Skeletal muscle satellite cell (primary cell): ENCODE measurements at regions not wholly inside any gene's neighbourhood (a gene's known extent, or its start where the extent isn't known, plus 50 kb on each side); places are given as distances from the start of the nearest gene placed in this dataset.

ENCODE experiments used
- H3K27me3 ChIP-seq: 2 replicates; pipeline ENCODE4 v1.7.0; 2013; ENCODE audit warnings: low read length; ENCODE audit not compliant: control insufficient read depth, insufficient read depth
- H3K36me3 ChIP-seq: 2 replicates; pipeline ENCODE4 v1.7.0; 2013; ENCODE audit warnings: mild to moderate bottlenecking, control low read depth, low read length; ENCODE audit not compliant: insufficient read depth
- H3K4me1 ChIP-seq: 2 replicates; pipeline ENCODE4 v1.7.0; 2013; ENCODE audit warnings: low read length; ENCODE audit not compliant: control insufficient read depth, insufficient read depth
- H3K4me2 ChIP-seq: 2 replicates; pipeline ENCODE4 v1.7.0; 2013; ENCODE audit warnings: mild to moderate bottlenecking, low read length
- H3K4me3 ChIP-seq: 2 replicates; pipeline ENCODE4 v1.7.0; 2013; ENCODE audit warnings: low read length
- H3K9ac ChIP-seq: 2 replicates; pipeline ENCODE4 v1.7.0; 2013; ENCODE audit warnings: mild to moderate bottlenecking, low read depth, low read length, moderate library complexity
- H3K9me3 ChIP-seq: replicated peaks from 2 replicates; pipeline ENCODE4 v1.7.0; 2013; ENCODE audit warnings: mild to moderate bottlenecking, control low read depth, low read length

- Histone ChIP-seq H3K4me3 (no peak overlapping the region), H3K4me2 (no peak overlapping the region), H3K4me1 (no peaks in the 10 kb centered on the region), H3K9ac (no peak overlapping the region), H3K9me3 (no peaks in the 10 kb centered on the region), H3K27me3 (no peaks in the 10 kb centered on the region), H3K36me3 (no peaks in the 10 kb centered on the region)
Observed at GRCh38 chr1:82218846-82219245, 418.1 kb downstream of the ADGRL2 start.

DNA sequence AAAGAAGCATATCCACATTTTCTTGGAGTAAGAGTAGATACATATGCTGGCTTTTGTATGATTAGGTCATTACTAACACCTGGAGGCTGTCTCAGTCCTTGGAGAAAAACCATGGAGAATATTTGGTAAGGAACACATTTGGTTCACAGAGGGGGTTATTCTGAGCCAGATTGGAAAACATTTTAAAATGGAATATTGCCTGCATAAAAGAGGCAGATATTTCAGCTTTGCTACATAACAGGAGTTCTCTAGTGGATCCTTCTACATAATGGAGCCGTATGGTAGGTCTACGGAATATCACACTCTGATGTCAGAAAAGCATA, 415.1 kb downstream of the ADGRL2 start:
- H3K27me3 ChIP-seq, result no peaks in the 10 kb centered on the region
- no peak overlapping the region for H3K4me2 ChIP-seq
- no peaks in the 10 kb centered on the region for H3K4me1 ChIP-seq
- H3K9ac ChIP-seq, result no peak overlapping the region
- no peak overlapping the region for H3K4me3 ChIP-seq
- no peaks in the 10 kb centered on the region for H3K9me3 ChIP-seq
- no peaks in the 10 kb centered on the region for H3K36me3 ChIP-seq

GRCh38 chr1:82215056-82215852, 414.5 kb downstream of the ADGRL2 start:
- no peaks in the 10 kb centered on the region for H3K36me3 ChIP-seq
- no peaks in the 10 kb centered on the region for H3K27me3 ChIP-seq
- no peaks in the 10 kb centered on the region for H3K9me3 ChIP-seq
- no peak overlapping the region for H3K4me3 ChIP-seq
- H3K4me2 ChIP-seq, result no peak overlapping the region
- no peak overlapping the region for H3K9ac ChIP-seq
- no peaks in the 10 kb centered on the region for H3K4me1 ChIP-seq

- H3K4me2 ChIP-seq, result no peak overlapping the region
- H3K9ac ChIP-seq, result no peak overlapping the region
Observed at GRCh38 chr1:82214606-82215005, 413.9 kb downstream of the ADGRL2 start.

DNA sequence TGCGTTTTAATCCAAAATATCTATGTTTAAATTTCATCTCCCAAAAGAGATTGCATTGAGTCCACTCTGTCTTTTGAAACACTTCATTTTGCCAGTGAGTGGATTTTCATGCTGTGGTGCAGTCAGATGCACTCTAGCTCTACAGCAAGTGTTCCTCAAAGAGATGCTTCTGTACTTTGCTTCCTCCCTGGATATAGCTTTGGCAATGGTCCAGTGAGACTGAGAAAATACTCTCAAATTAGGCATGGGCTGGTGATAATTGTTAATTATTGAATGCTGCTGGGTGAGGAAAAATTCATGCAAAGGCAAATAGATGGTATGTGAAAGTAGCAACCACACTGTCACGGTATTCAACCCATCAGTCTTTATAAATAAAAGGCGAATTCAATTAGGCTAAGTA, 396.9 kb downstream of the ADGRL2 start:
- Histone ChIP-seq H3K4me3 (no peak overlapping the region), H3K9me3 (no peaks in the 10 kb centered on the region), H3K36me3 (no peaks in the 10 kb centered on the region), H3K9ac (no peak overlapping the region), H3K4me2 (no peak overlapping the region), H3K4me1 (no peaks in the 10 kb centered on the region), H3K27me3 (no peaks in the 10 kb centered on the region)

More at GRCh38 chr1:82214606-82215005, 413.9 kb downstream of the ADGRL2 start:
- no peaks in the 10 kb centered on the region for H3K9me3 ChIP-seq
- no peaks in the 10 kb centered on the region for H3K27me3 ChIP-seq
- H3K4me3 ChIP-seq, result no peak overlapping the region
- no peaks in the 10 kb centered on the region for H3K4me1 ChIP-seq
- H3K36me3 ChIP-seq, result no peaks in the 10 kb centered on the region

DNA sequence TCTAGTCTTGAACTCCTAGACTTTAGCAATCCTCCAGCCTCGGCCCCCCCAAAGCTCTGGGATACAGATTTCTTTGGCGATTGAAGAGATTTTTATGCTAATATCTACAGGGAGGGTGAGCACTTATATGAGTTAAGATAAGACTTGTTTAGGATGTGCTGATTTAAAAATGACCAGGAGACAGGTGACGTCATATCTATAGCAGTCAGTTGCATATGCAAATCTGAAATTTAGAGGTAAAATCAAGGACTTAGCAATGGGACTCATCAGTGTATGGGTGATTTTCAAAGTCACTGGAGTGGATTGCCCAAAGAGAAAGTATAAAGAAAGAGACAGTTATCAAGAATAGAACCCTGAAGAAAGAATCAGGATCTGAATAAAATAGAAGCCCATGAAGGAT, 394.5 kb downstream of the ADGRL2 start:
- Histone ChIP-seq H3K9me3 (no peaks in the 10 kb centered on the region), H3K4me3 (no peak overlapping the region), H3K4me1 (no peaks in the 10 kb centered on the region), H3K36me3 (no peaks in the 10 kb centered on the region), H3K9ac (no peak overlapping the region), H3K27me3 (no peaks in the 10 kb centered on the region), H3K4me2 (no peak overlapping the region)

DNA sequence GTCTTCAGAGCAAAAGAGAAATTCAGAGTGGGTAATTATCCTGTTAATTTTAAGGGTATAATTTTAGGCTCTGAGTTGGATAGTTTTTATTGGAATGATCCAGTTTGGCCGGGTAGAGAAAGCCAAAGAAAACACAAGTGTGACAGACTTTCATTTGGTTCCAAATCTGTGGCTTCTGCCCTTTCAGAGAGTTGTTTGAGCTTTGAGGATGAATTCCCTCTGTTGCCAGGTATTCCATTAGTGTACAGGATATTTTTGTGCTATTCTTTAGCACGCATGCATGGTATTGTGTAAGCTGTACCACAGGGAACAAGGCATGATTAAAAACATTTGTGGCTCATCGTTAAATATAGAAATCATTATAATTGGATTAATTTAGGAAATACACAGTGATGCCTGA, 384.4 kb downstream of the ADGRL2 start:
- no peaks in the 10 kb centered on the region for H3K9me3 ChIP-seq
- H3K36me3 ChIP-seq, result no peaks in the 10 kb centered on the region

DNA sequence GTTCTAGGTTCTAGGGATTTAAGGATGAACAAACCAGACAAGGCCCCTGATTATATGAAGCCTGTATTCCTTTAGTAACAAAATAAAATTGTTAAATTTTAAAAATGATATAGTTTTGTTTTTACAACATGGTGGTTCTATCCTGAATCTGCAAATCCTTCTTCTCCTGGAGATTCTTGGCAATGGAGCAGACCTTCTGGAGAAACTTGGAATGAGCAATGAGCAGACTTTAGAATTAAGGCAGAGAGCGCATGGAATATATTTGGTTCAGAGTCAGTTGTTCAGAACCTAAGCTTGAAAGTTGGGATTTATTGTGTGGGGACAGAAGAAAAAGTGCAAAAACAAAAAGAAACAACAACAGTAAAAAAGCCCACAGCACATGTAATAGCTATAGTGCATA, 381.1 kb downstream of the ADGRL2 start:
- no peaks in the 10 kb centered on the region for H3K36me3 ChIP-seq
- H3K27me3 ChIP-seq, result no peaks in the 10 kb centered on the region
- H3K4me2 ChIP-seq, result no peak overlapping the region
- H3K9me3 ChIP-seq, result no peaks in the 10 kb centered on the region
- no peak overlapping the region for H3K9ac ChIP-seq
- H3K4me1 ChIP-seq, result no peaks in the 10 kb centered on the region
- H3K4me3 ChIP-seq, result no peak overlapping the region

More for the DNA sequence above, 384.4 kb downstream of the ADGRL2 start:
- no peaks in the 10 kb centered on the region for H3K4me1 ChIP-seq
- H3K9ac ChIP-seq, result no peak overlapping the region
- H3K4me2 ChIP-seq, result no peak overlapping the region
- H3K4me3 ChIP-seq, result no peak overlapping the region
- H3K27me3 ChIP-seq, result no peaks in the 10 kb centered on the region

GRCh38 chr1:82179131-82179530, 378.4 kb downstream of the ADGRL2 start:
- Histone ChIP-seq H3K27me3 (no peaks in the 10 kb centered on the region), H3K9ac (no peak overlapping the region), H3K4me1 (no peaks in the 10 kb centered on the region), H3K9me3 (no peaks in the 10 kb centered on the region), H3K4me2 (no peak overlapping the region), H3K4me3 (no peak overlapping the region), H3K36me3 (no peaks in the 10 kb centered on the region)

DNA sequence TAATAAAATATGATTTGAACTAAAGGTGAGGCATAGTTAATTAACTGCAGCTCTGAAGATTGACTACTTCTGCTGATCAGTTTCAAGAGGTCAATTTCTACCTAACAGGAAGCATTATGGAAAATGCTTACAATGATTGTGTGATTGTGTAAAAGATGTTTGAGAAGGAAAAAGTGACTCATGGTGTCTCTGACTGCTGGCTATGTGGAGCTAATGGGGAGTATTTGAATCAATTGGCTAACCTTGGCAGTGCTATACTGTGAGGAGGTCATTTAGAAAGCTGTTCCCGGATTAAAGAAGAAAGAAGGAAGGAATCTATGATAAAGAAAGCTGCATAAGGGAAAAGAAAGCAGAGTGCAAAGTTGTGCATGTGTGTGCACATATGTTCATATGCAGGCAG, 376.5 kb downstream of the ADGRL2 start:
- Histone ChIP-seq H3K27me3 (no peaks in the 10 kb centered on the region), H3K4me3 (no peak overlapping the region)

GRCh38 chr1:82171955-82172354, 371.2 kb downstream of the ADGRL2 start:
- Histone ChIP-seq H3K4me2 (no peak overlapping the region), H3K4me1 (no peaks in the 10 kb centered on the region), H3K4me3 (no peak overlapping the region), H3K9me3 (peaks cover 4% of the 10 kb centered on the region), H3K27me3 (no peaks in the 10 kb centered on the region), H3K36me3 (no peaks in the 10 kb centered on the region), H3K9ac (no peak overlapping the region)

More for the DNA sequence above, 376.5 kb downstream of the ADGRL2 start:
- no peak overlapping the region for H3K9ac ChIP-seq
- H3K4me2 ChIP-seq, result no peak overlapping the region
- no peaks in the 10 kb centered on the region for H3K36me3 ChIP-seq
- H3K4me1 ChIP-seq, result no peaks in the 10 kb centered on the region
- peaks cover 4% of the 10 kb centered on the region for H3K9me3 ChIP-seq

GRCh38 chr1:82168482-82168881, 367.7 kb downstream of the ADGRL2 start:
- no peaks in the 10 kb centered on the region for H3K27me3 ChIP-seq
- H3K36me3 ChIP-seq, result no peaks in the 10 kb centered on the region
- H3K9me3 ChIP-seq, result peaks cover 4% of the 10 kb centered on the region
- H3K9ac ChIP-seq, result no peak overlapping the region
- H3K4me1 ChIP-seq, result no peaks in the 10 kb centered on the region
- no peak overlapping the region for H3K4me3 ChIP-seq
- H3K4me2 ChIP-seq, result no peak overlapping the region
